ENCODE measurements at regions not wholly inside any gene's neighbourhood (a gene's known extent, or its start where the extent isn't known, plus 50 kb on each side); places are given as distances from the start of the nearest gene placed in this dataset.

DNA sequence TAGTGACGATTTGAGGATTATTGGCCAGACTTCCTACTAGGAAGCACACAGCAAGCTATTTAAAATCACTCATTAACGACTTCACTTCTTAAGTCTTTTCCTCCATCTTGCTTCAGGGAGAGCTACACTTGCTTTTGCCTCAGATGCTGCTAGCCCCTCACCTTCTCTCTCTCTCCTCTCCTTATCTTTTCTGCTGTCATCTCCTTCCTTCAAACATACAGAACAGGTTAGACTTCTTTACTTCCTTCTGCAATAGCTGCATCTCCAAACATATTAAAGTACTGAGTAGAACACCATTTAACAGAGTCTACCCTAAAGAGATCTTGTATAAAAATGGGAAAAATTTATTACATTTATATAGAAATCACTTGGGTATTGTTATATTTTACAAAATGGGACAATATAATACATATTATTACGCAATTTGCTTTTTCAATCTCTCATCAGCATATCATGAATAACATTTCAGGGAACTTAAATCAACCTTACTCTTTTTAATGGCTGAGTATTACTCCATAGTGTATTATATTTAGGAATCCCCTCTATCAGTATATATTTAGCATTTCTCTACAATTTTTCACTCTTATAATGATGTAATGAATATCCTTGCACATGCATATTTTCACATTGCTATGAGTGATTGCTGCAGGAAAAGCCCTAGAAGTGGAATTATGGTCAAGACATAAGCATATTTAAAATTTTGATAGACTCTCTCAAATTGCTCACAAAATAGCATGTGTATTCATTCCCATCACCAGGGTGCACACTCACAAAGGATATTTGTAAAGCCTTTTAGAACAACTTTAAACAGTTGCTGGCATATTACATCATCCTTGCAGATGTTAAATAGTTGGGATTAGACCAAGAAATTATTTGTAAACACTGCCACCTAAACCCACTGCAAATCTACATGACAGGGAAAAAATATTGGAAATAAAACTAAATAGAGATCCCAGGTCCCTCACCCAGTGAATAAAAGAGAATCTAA lies 164.5 kb upstream of the NFIB start:
- no peaks in the 10 kb centered on the region for H3K79me2 ChIP-seq (ENCODE audit: insufficient read depth, low read length)
- ATAC-seq, result no peak
- no peak overlapping the region for H3K4me3 ChIP-seq (replicated peaks in 1 of 2; ENCODE audit: low read depth in 1 of 2, low read length in 2 of 2)
- no peak overlapping the region for H2AFZ ChIP-seq (ENCODE audit: low read depth, low read length, poor library complexity, severe bottlenecking)
- no peak overlapping the region for H3K27ac ChIP-seq (ENCODE audit: low read depth, low read length)
- ChIA-PET CTCF (no interaction called here), RAD21 (ENCODE audit: low non-redundant PET in 1 of 2, low total read pairs in 2 of 2, uncharacterized antibody in 2 of 2, unreplicated experiment in 2 of 2) (no interaction called here), POLR2A (no interaction called here)
- no peak overlapping the region for H3K9ac ChIP-seq (ENCODE audit: low read length)
- no peak overlapping the region for H3K4me2 ChIP-seq (ENCODE audit: low read length)
- no peaks in the 10 kb centered on the region; the same call in 1 of the 2 replicates for H3K9me2 ChIP-seq (ENCODE audit: insufficient read depth)
- intact Hi-C loops (cut with micrococcal nuclease), result no loop called here
- TF ChIP-seq CEBPB (IDR thresholded peaks at IDR 0.05; ENCODE audit: low read depth), result 0 out of 2 replicates have a peak, but pooled peaks have one; percentile 12
- no peak for TF ChIP-seq FOSL1 (IDR thresholded peaks at IDR 0.05; ENCODE audit: low read depth)
- H4K20me1 ChIP-seq (ENCODE audit: insufficient read depth), result no peaks in the 10 kb centered on the region
- no TSS peak for BruUV-seq (replicated peaks)
- peaks cover 48% of the 10 kb centered on the region for H3K27me3 ChIP-seq (ENCODE audit: insufficient read depth, low read length)
- no peaks in the 10 kb centered on the region for H3K36me3 ChIP-seq (ENCODE audit: control insufficient read depth in 1 of 2, insufficient read depth in 2 of 2, low read length in 2 of 2)
- no peak for DNase-seq (ENCODE audit: low read depth, low spot score)
- no peaks in the 10 kb centered on the region for H3K9me3 ChIP-seq (ENCODE audit: control insufficient read depth in 1 of 2, insufficient read depth in 1 of 2, low read depth in 1 of 2, low read length in 2 of 2)
- no peaks in the 10 kb centered on the region for H3K4me1 ChIP-seq (ENCODE audit: control insufficient read depth in 1 of 2, insufficient read depth in 2 of 2, low read length in 2 of 2)

- Histone ChIP-seq H3K27me3 (ENCODE audit: insufficient read depth, low read length) (peaks cover 74% of the 10 kb centered on the region), H3K4me1 (ENCODE audit: control insufficient read depth in 1 of 2, insufficient read depth in 2 of 2, low read length in 2 of 2) (no peaks in the 10 kb centered on the region), H3K4me2 (ENCODE audit: low read length) (no peak overlapping the region), H4K20me1 (ENCODE audit: insufficient read depth) (no peaks in the 10 kb centered on the region), H3K27ac (ENCODE audit: low read depth, low read length) (no peak overlapping the region), H2AFZ (ENCODE audit: low read depth, low read length, poor library complexity, severe bottlenecking) (no peak overlapping the region), H3K9me2 (ENCODE audit: insufficient read depth) (no peaks in the 10 kb centered on the region), H3K79me2 (ENCODE audit: insufficient read depth, low read length) (no peaks in the 10 kb centered on the region), H3K9ac (ENCODE audit: low read length) (no peak overlapping the region), H3K36me3 (ENCODE audit: control insufficient read depth in 1 of 2, insufficient read depth in 2 of 2, low read length in 2 of 2) (no peaks in the 10 kb centered on the region), H3K4me3 (replicated peaks in 1 of 2; ENCODE audit: low read depth in 1 of 2, low read length in 2 of 2) (no peak overlapping the region), H3K9me3 (ENCODE audit: control insufficient read depth in 1 of 2, insufficient read depth in 1 of 2, low read depth in 1 of 2, low read length in 2 of 2) (no peaks in the 10 kb centered on the region)
- ATAC-seq (no peak), DNase-seq (ENCODE audit: low read depth, low spot score) (no peak)
- ChIA-PET POLR2A (no interaction called here), CTCF (interaction anchor here (1.8 kb wide), 1 partner anchor 297 kb away, joined by 4 read pairs; no protein-coding TSS in a partner anchor), RAD21 (ENCODE audit: low non-redundant PET in 1 of 2, low total read pairs in 2 of 2, uncharacterized antibody in 2 of 2, unreplicated experiment in 2 of 2) (no interaction called here)
- intact Hi-C loops (cut with micrococcal nuclease), result no loop called here
- TF ChIP-seq YY1 (IDR thresholded peaks at IDR 0.05; ENCODE audit: extremely low read depth, insufficient replicate concordance, low read depth, low read length) (no peak), JUND (IDR thresholded peaks at IDR 0.05) (no peak), POLR2AphosphoS5 (IDR thresholded peaks at IDR 0.05; ENCODE audit: low read depth, low read length) (no peak), ZBTB33 (IDR thresholded peaks at IDR 0.05; ENCODE audit: extremely low read depth, insufficient replicate concordance, low read length) (no peak), EZH2phosphoT487 (IDR thresholded peaks at IDR 0.05; ENCODE audit: borderline replicate concordance) (no peak), ELF1 (IDR thresholded peaks at IDR 0.05; ENCODE audit: borderline replicate concordance, low read depth) (no peak), TCF7L2 (IDR thresholded peaks at IDR 0.05; ENCODE audit: borderline replicate concordance, extremely low read depth, insufficient read depth, insufficient read length) (no peak)
- BruUV-seq (replicated peaks), result no TSS peak
These were observed 157.1 kb upstream of the NFIB start for GRCh38 chr9:14471041-14471440.

Measured in HCT116 (cell line).